Thoracic aorta (tissue), 2 donors: ENCODE measurements at regions not wholly inside any gene's neighbourhood (a gene's known extent, or its start where the extent isn't known, plus 50 kb on each side); places are given as distances from the start of the nearest gene placed in this dataset.

ENCODE experiments used
- ATAC-seq: fragments of 150-250 bp; one replicate; pipeline ENCODE4 v1.8.0; 2017; ENCODE audit warnings: low read depth; ENCODE audit not compliant: insufficient number of reproducible peaks, low FRiP score
- DNase-seq: peaks from one replicate; pipeline ENCODE4 v3.0.0-alpha.2; 2020; ENCODE audit warnings: low spot score
- H3K27ac ChIP-seq, 2 donors: fragments of 200-600 bp; sonication (generic); 1 replicate in 1 of 2; 2 replicates in 1 of 2; pipeline ENCODE4 v1.5.1; 2016; ENCODE audit warnings: mild to moderate bottlenecking in 2 of 2, moderate library complexity in 2 of 2
- H3K27me3 ChIP-seq: fragments of 200-600 bp; sonication (generic); replicated peaks from 2 replicates; pipeline ENCODE4 v1.6.0; 2016; ENCODE audit warnings: mild to moderate bottlenecking; ENCODE audit not compliant: insufficient read depth
- H3K36me3 ChIP-seq: fragments of 200-600 bp; sonication (generic); one replicate; pipeline ENCODE4 v1.5.1; 2016
- H3K4me1 ChIP-seq, 2 donors: fragments of 200-600 bp; sonication (generic); 1 replicate in 1 of 2; 2 replicates in 1 of 2; pipeline versions ENCODE4 v1.5.1 to v1.6.0; 2016; ENCODE audit warnings: low read depth in 2 of 2, mild to moderate bottlenecking in 1 of 2; ENCODE audit not compliant: control insufficient read depth in 1 of 2
- H3K4me3 ChIP-seq: fragments of 200-600 bp; sonication (generic); 2 replicates; pipeline ENCODE4 v1.5.1; 2016; ENCODE audit warnings: mild to moderate bottlenecking
- H3K9me3 ChIP-seq: fragments of 200-600 bp; sonication (generic); 2 replicates; pipeline ENCODE4 v1.5.1; 2016
- TF ChIP-seq, protein P1 (sequence below): fragments of 200-600 bp; sonication (generic); IDR thresholded peaks from one replicate; pipeline ENCODE4 v1.5.1; 2019; ENCODE audit warnings: antibody characterized with exemption

DNA sequence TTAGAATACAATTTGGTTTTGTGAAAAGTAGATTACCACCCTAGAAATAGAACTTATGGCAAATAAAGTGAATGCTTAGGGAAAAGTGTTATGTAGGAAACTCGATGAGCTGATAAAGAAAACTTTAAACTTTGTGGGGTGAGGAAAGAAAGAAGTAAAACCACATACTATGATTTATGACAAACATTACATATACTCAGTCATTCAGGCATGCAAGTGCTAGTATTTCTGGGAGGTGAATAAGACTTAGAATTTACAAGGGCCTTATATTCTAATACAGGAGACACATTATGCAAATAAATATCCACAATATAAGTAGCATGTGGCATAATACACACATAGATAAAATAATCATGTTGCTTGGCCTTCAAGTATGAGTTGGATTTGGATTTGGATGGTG, 618.1 kb downstream of the XIRP2 start:
- DNase-seq = no peak
- Histone ChIP-seq H3K9me3 (no peaks in the 10 kb centered on the region), H3K27me3 (no peaks in the 10 kb centered on the region), H3K4me3 (no peak overlapping the region), H3K27ac (no peak overlapping the region), H3K4me1 (no peaks in the 10 kb centered on the region), H3K36me3 (no peaks in the 10 kb centered on the region)
- no peak for ATAC-seq
- TF ChIP-seq, protein P1, sequence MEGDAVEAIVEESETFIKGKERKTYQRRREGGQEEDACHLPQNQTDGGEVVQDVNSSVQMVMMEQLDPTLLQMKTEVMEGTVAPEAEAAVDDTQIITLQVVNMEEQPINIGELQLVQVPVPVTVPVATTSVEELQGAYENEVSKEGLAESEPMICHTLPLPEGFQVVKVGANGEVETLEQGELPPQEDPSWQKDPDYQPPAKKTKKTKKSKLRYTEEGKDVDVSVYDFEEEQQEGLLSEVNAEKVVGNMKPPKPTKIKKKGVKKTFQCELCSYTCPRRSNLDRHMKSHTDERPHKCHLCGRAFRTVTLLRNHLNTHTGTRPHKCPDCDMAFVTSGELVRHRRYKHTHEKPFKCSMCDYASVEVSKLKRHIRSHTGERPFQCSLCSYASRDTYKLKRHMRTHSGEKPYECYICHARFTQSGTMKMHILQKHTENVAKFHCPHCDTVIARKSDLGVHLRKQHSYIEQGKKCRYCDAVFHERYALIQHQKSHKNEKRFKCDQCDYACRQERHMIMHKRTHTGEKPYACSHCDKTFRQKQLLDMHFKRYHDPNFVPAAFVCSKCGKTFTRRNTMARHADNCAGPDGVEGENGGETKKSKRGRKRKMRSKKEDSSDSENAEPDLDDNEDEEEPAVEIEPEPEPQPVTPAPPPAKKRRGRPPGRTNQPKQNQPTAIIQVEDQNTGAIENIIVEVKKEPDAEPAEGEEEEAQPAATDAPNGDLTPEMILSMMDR = no peak

GRCh38 chr2:167504695-167505094, 616.4 kb downstream of the XIRP2 start:
- Histone ChIP-seq H3K27ac (no peak overlapping the region), H3K4me1 (no peaks in the 10 kb centered on the region), H3K27me3 (no peaks in the 10 kb centered on the region), H3K9me3 (no peaks in the 10 kb centered on the region), H3K4me3 (no peak overlapping the region), H3K36me3 (no peaks in the 10 kb centered on the region)
- DNase-seq = no peak
- ATAC-seq = no peak
- TF ChIP-seq, protein P1 = no peak

DNA sequence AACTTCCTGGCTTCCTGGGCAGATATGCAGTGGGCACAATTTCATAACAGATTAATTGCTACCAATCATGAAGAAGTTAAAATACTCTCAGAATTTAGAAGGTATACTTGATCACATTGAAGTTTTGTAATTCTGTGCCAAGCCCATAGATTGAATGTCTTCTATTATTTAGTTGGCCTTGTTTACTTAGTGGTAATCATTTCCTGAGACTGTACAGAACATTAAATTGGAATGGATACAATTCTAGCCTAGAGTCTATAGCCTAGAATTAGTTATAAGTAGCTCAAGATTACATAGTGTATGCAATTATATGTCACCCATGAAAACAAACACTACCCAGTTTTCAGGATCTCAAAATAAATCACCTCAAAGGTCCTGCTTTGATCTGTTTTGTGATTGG, 615.8 kb downstream of the XIRP2 start:
- Histone ChIP-seq H3K27ac (no peak overlapping the region), H3K4me3 (no peak overlapping the region), H3K4me1 (no peaks in the 10 kb centered on the region), H3K27me3 (no peaks in the 10 kb centered on the region), H3K36me3 (no peaks in the 10 kb centered on the region), H3K9me3 (no peaks in the 10 kb centered on the region)
- no peak for ATAC-seq
- TF ChIP-seq, protein P1 = no peak
- no peak for DNase-seq

DNA sequence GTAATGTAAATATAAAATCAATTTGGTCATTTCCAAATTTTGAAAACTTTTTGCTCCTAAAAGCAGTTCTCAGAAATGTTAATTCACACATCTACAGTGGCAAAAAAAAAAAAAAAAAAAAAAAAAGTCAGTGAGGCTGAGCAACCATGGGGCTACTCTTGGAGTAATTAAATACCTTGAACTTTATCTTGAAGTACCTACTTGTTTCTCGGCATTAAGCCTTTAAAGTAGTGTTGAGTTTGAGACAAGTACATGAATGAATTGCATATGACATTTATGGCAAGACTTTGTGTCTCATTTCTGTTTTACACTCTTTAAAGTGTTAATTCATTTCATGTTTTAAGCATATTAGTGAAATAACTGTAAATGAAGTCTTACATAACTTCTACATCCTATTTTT, 613.3 kb downstream of the XIRP2 start:
- TF ChIP-seq, protein P1 = no peak
- no peaks in the 10 kb centered on the region for H3K9me3 ChIP-seq
- no peaks in the 10 kb centered on the region for H3K27me3 ChIP-seq
- no peak for DNase-seq
- no peak overlapping the region for H3K27ac ChIP-seq
- no peaks in the 10 kb centered on the region for H3K36me3 ChIP-seq
- no peak for ATAC-seq
- no peak overlapping the region for H3K4me3 ChIP-seq
- H3K4me1 ChIP-seq = no peaks in the 10 kb centered on the region

DNA sequence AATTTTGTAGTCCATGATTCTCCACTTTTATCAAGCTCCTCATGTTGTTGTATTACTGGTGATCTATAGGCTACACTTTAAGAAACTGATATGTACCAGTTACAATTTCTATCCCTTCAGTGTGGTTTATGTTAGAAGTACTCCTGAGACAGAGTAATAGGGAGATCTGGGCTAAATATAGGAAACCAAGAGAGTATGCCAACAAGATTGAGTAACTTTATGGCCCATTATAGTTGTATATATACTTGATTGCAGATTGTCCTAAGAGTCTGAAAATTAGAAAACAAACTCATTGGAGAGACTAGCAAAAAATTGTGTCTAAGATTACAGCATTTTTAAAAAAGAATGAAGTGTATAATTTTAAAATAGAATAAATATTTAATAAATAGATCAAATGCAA, 605.6 kb downstream of the XIRP2 start:
- ATAC-seq (no peak), DNase-seq (no peak)
- H3K4me1 ChIP-seq = peaks cover 6 to 21% of the 10 kb centered on the region in 2 donors
- H3K4me3 ChIP-seq = no peak overlapping the region
- H3K27ac ChIP-seq = no peak overlapping the region
- no peaks in the 10 kb centered on the region for H3K36me3 ChIP-seq
- TF ChIP-seq, protein P1 = no peak
- H3K9me3 ChIP-seq = no peaks in the 10 kb centered on the region
- H3K27me3 ChIP-seq = no peaks in the 10 kb centered on the region
